H1 (cell line): ENCODE measurements at regions not wholly inside any gene's neighbourhood (a gene's known extent, or its start where the extent isn't known, plus 50 kb on each side); places are given as distances from the start of the nearest gene placed in this dataset.

ENCODE experiments used
- CTCF ChIA-PET: fragments of 300-600 bp; sonication (Branson Sonifier 250); formaldehyde crosslinking; loops from one replicate; lab custom pipeline; 2021; ENCODE audit not compliant: partially characterized antibody; lab: Charles Lee
- POLR2A ChIA-PET: fragments of 300-600 bp; sonication (Branson Sonifier 250); formaldehyde crosslinking; loops from one replicate; lab custom pipeline; 2021; ENCODE audit warnings: inconsistent platforms; ENCODE audit not compliant: partially characterized antibody; lab: Charles Lee
- DNase-seq, 2 experiments: peaks; one replicate each; pipeline versions ENCODE4 v3.0.0 to v3.0.0-alpha.2; 2010 to 2022; ENCODE audit warnings: low spot score in 2 of 2, low read depth in 1 of 2, mixed read lengths in 1 of 2
- FAIRE-seq: peaks from 2 replicates; lab custom pipeline; 2011; peaks lifted over from hg19 to GRCh38; lab: Jason Lieb, UNC
- H2AFZ ChIP-seq: 2 replicates; pipeline ENCODE4 v1.8.1; 2012; ENCODE audit warnings: low read length, inconsistent platforms
- H2AK5ac ChIP-seq: 2 replicates; pipeline ENCODE4 v1.6.1; 2013; ENCODE audit warnings: low read depth, low read length
- H2BK120ac ChIP-seq: replicated peaks from 2 replicates; pipeline ENCODE3; 2013; ENCODE audit warnings: low read depth, low read length, inconsistent platforms
- H2BK12ac ChIP-seq: 2 replicates; pipeline ENCODE4 v1.6.1; 2013; ENCODE audit warnings: low read depth, low read length
- H2BK15ac ChIP-seq: 2 replicates; pipeline ENCODE4 v1.6.1; 2013; ENCODE audit warnings: low read length
- H2BK20ac ChIP-seq: 2 replicates; pipeline ENCODE4 v1.6.1; 2013; ENCODE audit warnings: low read length
- H2BK5ac ChIP-seq: 2 replicates; pipeline ENCODE4 v1.6.1; 2013; ENCODE audit warnings: low read depth, low read length
- H3K14ac ChIP-seq: 2 replicates; pipeline ENCODE4 v1.6.1; 2013; ENCODE audit warnings: inconsistent platforms; ENCODE audit not compliant: insufficient read length
- H3K18ac ChIP-seq: 2 replicates; pipeline ENCODE4 v1.6.1; 2013; ENCODE audit warnings: low read length; ENCODE audit errors: extremely low read depth
- H3K23ac ChIP-seq: 2 replicates; pipeline ENCODE4 v1.6.1; 2013; ENCODE audit warnings: inconsistent platforms; ENCODE audit not compliant: insufficient read length
- H3K23me2 ChIP-seq: 2 replicates; pipeline ENCODE4 v1.6.1; 2013; ENCODE audit warnings: low read depth, low read length
- H3K27ac ChIP-seq: 2 replicates; pipeline ENCODE4 v1.6.1; 2011; ENCODE audit warnings: low read depth, low read length, inconsistent platforms
- H3K27me3 ChIP-seq, 4 experiments: replicated peaks in 1 of 4; 1 replicate in 1 of 4; 2 replicates in 3 of 4; pipeline versions ENCODE4 v1.6.1 to v1.8.1; 2011 to 2013; ENCODE audit warnings: low read length in 3 of 4, mild to moderate bottlenecking in 3 of 4, inconsistent platforms in 2 of 4, mixed read lengths in 2 of 4, moderate library complexity in 1 of 4; ENCODE audit not compliant: control insufficient read depth in 3 of 4, insufficient read depth in 3 of 4; ENCODE audit errors: extremely low read depth in 1 of 4
- H3K36me3 ChIP-seq, 4 experiments: 2 replicates each; pipeline versions ENCODE4 v1.6.1 to v1.8.1; 2011 to 2013; ENCODE audit warnings: mild to moderate bottlenecking in 4 of 4, low read length in 3 of 4, moderate library complexity in 2 of 4, control low read depth in 1 of 4, inconsistent platforms in 1 of 4; ENCODE audit not compliant: insufficient read depth in 4 of 4, control insufficient read depth in 2 of 4
- H3K4ac ChIP-seq: replicated peaks from 2 replicates; pipeline ENCODE3; 2013; ENCODE audit warnings: low read length, low read depth, mixed read lengths, inconsistent platforms; ENCODE audit not compliant: insufficient read length
- H3K4me1 ChIP-seq, 4 experiments: replicated peaks in 1 of 4; 1 replicate in 1 of 4; 2 replicates in 3 of 4; pipeline versions ENCODE4 v1.6.1 to v1.8.1; 2011 to 2013; ENCODE audit warnings: low read length in 3 of 4, inconsistent platforms in 2 of 4, mixed read lengths in 1 of 4; ENCODE audit not compliant: insufficient read depth in 4 of 4, control insufficient read depth in 3 of 4
- H3K4me2 ChIP-seq, 2 experiments: 2 replicates each; pipeline versions ENCODE4 v1.6.1 to v1.8.1; 2011 to 2013; ENCODE audit warnings: low read depth in 2 of 2, low read length in 2 of 2, control low read depth in 1 of 2, inconsistent platforms in 1 of 2, mild to moderate bottlenecking in 1 of 2; ENCODE audit not compliant: insufficient read depth in 1 of 2
- H3K4me3 ChIP-seq, 4 experiments: fragments of 200-600, 300-600 bp in 1 of 4; sonication (generic), shearing (Covaris generic), sonication (Bioruptor Twin) in 1 of 4; 2 replicates each; pipeline versions ENCODE4 v1.5.1 to v1.8.1; 2011 to 2016; ENCODE audit warnings: low read length in 4 of 4, low read depth in 3 of 4, control low read depth in 2 of 4, inconsistent platforms in 2 of 4, mild to moderate bottlenecking in 2 of 4, mixed read lengths in 1 of 4, moderate library complexity in 1 of 4; ENCODE audit not compliant: insufficient read depth in 2 of 4; ENCODE audit errors: extremely low read depth in 1 of 4
- H3K56ac ChIP-seq: replicated peaks from 2 replicates; pipeline ENCODE3; 2013; ENCODE audit warnings: low read depth, mild to moderate bottlenecking, mixed read lengths, low read length, inconsistent platforms; ENCODE audit not compliant: insufficient read length
- H3K79me1 ChIP-seq: 2 replicates; pipeline ENCODE4 v1.6.1; 2013; ENCODE audit warnings: low read depth, low read length, control low read depth
- H3K79me2 ChIP-seq, 2 experiments: 2 replicates each; pipeline versions ENCODE4 v1.6.1 to v1.8.1; 2012 to 2013; ENCODE audit warnings: low read length in 2 of 2, mild to moderate bottlenecking in 2 of 2, inconsistent platforms in 1 of 2; ENCODE audit not compliant: insufficient read depth in 2 of 2, control insufficient read depth in 1 of 2
- H3K9ac ChIP-seq, 4 experiments: replicated peaks in 1 of 4; 1 replicate in 1 of 4; 2 replicates in 3 of 4; pipeline versions ENCODE4 v1.6.1 to v1.8.1; 2011 to 2013; ENCODE audit warnings: low read depth in 3 of 4, low read length in 3 of 4, control low read depth in 2 of 4, mild to moderate bottlenecking in 2 of 4, moderate library complexity in 2 of 4, inconsistent platforms in 1 of 4; ENCODE audit errors: extremely low read depth in 1 of 4
- H3K9me3 ChIP-seq, 2 experiments: 2 replicates each; pipeline versions ENCODE4 v1.6.1 to v1.8.1; 2012 to 2013; ENCODE audit warnings: mild to moderate bottlenecking in 2 of 2, moderate library complexity in 2 of 2, control low read depth in 1 of 2, inconsistent platforms in 1 of 2, low read depth in 1 of 2, low read length in 1 of 2, mixed read lengths in 1 of 2; ENCODE audit not compliant: insufficient read depth in 2 of 2
- H4K20me1 ChIP-seq, 2 experiments: replicated peaks in 1 of 2; 2 replicates each; pipeline versions ENCODE3 to v1.8.1; 2011 to 2013; ENCODE audit warnings: inconsistent platforms in 2 of 2, low read length in 2 of 2, mild to moderate bottlenecking in 1 of 2; ENCODE audit not compliant: insufficient read depth in 2 of 2, control insufficient read depth in 1 of 2
- H4K5ac ChIP-seq: 2 replicates; pipeline ENCODE4 v1.6.1; 2013; ENCODE audit warnings: low read length, low read depth, mixed read lengths, inconsistent platforms; ENCODE audit not compliant: insufficient read length
- H4K8ac ChIP-seq: 2 replicates; pipeline ENCODE4 v1.8.0; 2013; ENCODE audit warnings: mild to moderate bottlenecking, moderate library complexity, low read length, inconsistent platforms; ENCODE audit not compliant: insufficient read depth; ENCODE audit errors: extremely low read depth
- H4K91ac ChIP-seq: replicated peaks from 2 replicates; pipeline ENCODE3; 2013; ENCODE audit warnings: low read length, mixed read lengths, inconsistent platforms; ENCODE audit not compliant: insufficient read length
- EZH2 ChIP-seq: fragments of 200-600 bp; sonication (generic); IDR thresholded peaks from 2 replicates; pipeline ENCODE4 v1.7.1; 2012; ENCODE audit warnings: low read depth, mild to moderate bottlenecking, moderate library complexity, low read length, inconsistent platforms; ENCODE audit not compliant: severe bottlenecking
- RNF2 ChIP-seq: fragments of 200-900, 300-1000 bp; sonication (generic); IDR thresholded peaks from 2 replicates; pipeline ENCODE4 v1.7.1; 2016; ENCODE audit warnings: borderline replicate concordance, low read depth, mild to moderate bottlenecking, antibody characterized with exemption, low read length; ENCODE audit not compliant: poor library complexity, severe bottlenecking; ENCODE audit errors: missing control alignments
- RXRA ChIP-seq: IDR thresholded peaks from 2 replicates; pipeline ENCODE4 v1.6.1; 2011; ENCODE audit warnings: low read depth, mild to moderate bottlenecking, low read length, moderate library complexity; ENCODE audit not compliant: insufficient read depth
- SP1 ChIP-seq: IDR thresholded peaks from 2 replicates; pipeline ENCODE4 v1.6.1; 2011; ENCODE audit warnings: low read depth, low read length
- SRF ChIP-seq: IDR thresholded peaks from 2 replicates; pipeline ENCODE4 v1.6.1; 2011; ENCODE audit warnings: mild to moderate bottlenecking, low read depth, low read length, moderate library complexity
- TBP ChIP-seq: IDR thresholded peaks from 2 replicates; pipeline ENCODE4 v1.6.1; 2011; ENCODE audit warnings: low read depth, low read length, improper control_type of control experiment
- YY1 ChIP-seq: IDR thresholded peaks from 2 replicates; pipeline ENCODE4 v1.6.1; 2011; ENCODE audit warnings: low read depth, mild to moderate bottlenecking, low read length
- ZNF274 ChIP-seq: IDR thresholded peaks from 2 replicates; pipeline ENCODE4 v1.7.0; 2012; ENCODE audit warnings: low read length, borderline replicate concordance; ENCODE audit errors: extremely low read depth
- TF ChIP-seq, protein P1 (sequence below): IDR thresholded peaks from 2 replicates; pipeline ENCODE4 v1.6.1; 2012; ENCODE audit warnings: inconsistent platforms

DNA sequence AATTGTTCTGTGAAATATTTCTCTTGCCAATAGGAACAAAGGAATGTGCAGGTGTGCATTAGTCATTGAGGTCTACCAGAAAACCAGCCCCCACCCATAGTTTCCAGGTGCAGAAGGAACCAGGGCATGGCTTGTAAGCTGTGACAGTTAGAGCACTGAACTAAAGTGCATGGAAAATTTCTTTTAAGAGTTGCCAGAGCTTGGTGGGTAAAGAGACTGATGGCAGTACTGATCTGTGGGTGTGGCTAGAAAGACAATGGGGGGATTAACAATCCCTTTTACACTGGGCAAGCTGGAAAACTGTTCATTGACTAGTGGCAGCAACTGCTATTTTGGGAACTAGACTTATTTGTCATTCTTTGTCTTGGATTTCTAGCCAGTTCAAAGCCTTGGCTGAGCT is 326.9 kb downstream of the PCDH19 start:
- H2BK120ac ChIP-seq = no peak overlapping the region
- no peak overlapping the region for H3K9ac ChIP-seq
- H2BK20ac ChIP-seq = no peak overlapping the region
- no peak overlapping the region for H3K4me3 ChIP-seq
- no peak overlapping the region for H4K8ac ChIP-seq
- POLR2A ChIA-PET = no interaction called here
- no peak for DNase-seq
- no peak overlapping the region for H2BK15ac ChIP-seq
- no peak overlapping the region for H2BK5ac ChIP-seq
- CTCF ChIA-PET = no interaction called here
- H3K27me3 ChIP-seq = no peaks in the 10 kb centered on the region
- no peak for FAIRE-seq
- H4K91ac ChIP-seq = no peak overlapping the region
- no peak overlapping the region for H2BK12ac ChIP-seq
- no peaks in the 10 kb centered on the region for H3K36me3 ChIP-seq
- H4K5ac ChIP-seq = no peak overlapping the region
- H3K23ac ChIP-seq = no peak overlapping the region
- no peaks in the 10 kb centered on the region for H3K23me2 ChIP-seq
- no peaks in the 10 kb centered on the region for H3K9me3 ChIP-seq
- no peaks in the 10 kb centered on the region for H3K79me2 ChIP-seq
- TF ChIP-seq TBP = no peak
- TF ChIP-seq SRF = no peak
- TF ChIP-seq RXRA = no peak
- TF ChIP-seq, protein P1, sequence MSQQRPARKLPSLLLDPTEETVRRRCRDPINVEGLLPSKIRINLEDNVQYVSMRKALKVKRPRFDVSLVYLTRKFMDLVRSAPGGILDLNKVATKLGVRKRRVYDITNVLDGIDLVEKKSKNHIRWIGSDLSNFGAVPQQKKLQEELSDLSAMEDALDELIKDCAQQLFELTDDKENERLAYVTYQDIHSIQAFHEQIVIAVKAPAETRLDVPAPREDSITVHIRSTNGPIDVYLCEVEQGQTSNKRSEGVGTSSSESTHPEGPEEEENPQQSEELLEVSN = no peak
- TF ChIP-seq ZNF274 = no peak
- no peak for TF ChIP-seq RNF2
- no peak for TF ChIP-seq EZH2
- TF ChIP-seq SP1 = no peak
- TF ChIP-seq YY1 = no peak
- H3K14ac ChIP-seq = no peak overlapping the region
- H2AK5ac ChIP-seq = no peak overlapping the region
- H3K18ac ChIP-seq = no peak overlapping the region
- peaks cover 0 to 5% (median 0%) of the 10 kb centered on the region in 4 experiments; a peak in 1 of 7 replicates for H3K4me1 ChIP-seq
- no peak overlapping the region for H3K4me2 ChIP-seq
- H3K79me1 ChIP-seq = no peaks in the 10 kb centered on the region
- no peak overlapping the region for H3K27ac ChIP-seq
- H2AFZ ChIP-seq = no peak overlapping the region
- H3K4ac ChIP-seq = no peak overlapping the region
- no peaks in the 10 kb centered on the region for H4K20me1 ChIP-seq
- H3K56ac ChIP-seq = no peak overlapping the region
